ENCODE measurements at regions not wholly inside any gene's neighbourhood (a gene's known extent, or its start where the extent isn't known, plus 50 kb on each side); places are given as distances from the start of the nearest gene placed in this dataset.
"Not testable (repeated sequence)": the region's sequence is repeated elsewhere in the genome, so short reads cannot be mapped to it uniquely, and the experiment has no call there.

GRCh38 chr16:80915079-80915450 lies 91.6 kb downstream of the CMC2 start:
- DNase-seq: no peak

DNA sequence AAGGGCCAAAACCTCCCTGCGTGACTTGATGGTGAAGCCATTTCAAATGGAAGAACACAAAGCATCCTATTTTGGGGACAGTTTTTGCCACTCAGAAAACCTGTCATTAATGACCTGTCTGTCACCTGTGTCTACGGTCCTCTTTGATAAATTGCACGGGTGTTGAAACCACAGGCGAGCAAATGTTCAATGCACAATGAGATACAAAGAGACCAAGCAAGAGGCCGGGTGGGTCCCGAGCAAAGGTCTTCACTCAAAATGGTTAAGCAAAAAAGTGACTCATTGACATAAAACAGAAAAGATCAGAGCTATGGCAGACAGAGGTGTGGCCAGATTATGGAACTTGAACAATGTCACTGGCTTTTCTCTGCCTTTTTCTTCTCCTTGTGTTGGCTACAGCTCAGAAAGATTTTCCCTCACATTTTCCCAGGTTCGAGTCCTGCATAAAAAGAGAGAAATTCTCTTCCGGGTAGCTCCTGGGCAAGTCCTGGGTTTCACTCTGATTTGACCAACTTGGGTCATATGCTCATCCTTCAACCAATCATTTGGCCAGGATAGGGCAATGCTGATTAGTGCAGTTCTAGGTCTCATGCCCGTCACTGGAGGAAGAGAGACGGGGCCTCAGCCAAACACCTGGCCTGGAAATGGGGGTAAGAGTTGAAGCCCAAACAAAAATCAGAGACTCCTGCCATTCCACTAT lies 92.2 kb downstream of the CMC2 start:
- DNase-seq: no peak

- DNase-seq: no peak
These were observed 93.3 kb downstream of the CMC2 start for GRCh38 chr16:80913397-80913796.

- no peak for DNase-seq
These were observed 94.0 kb downstream of the CMC2 start for GRCh38 chr16:80912651-80913050.

DNA sequence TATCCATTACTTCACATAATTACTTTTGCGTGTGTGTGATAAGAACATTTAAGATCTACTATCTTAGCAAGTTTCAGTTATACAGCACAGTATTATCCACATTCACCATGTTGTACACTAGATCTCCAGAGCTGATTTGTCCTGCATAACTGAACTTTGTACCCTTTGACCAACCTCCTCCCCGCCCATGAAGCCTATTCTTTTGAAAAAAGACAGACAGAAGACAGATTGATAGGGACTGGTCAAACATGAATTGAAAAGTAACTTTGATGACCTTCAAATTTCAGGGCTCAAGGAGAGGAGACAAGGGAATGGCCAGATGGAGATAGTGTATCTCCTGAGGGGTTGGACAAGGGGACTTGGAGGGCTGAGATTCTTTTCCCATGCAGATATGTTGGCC lies 96.3 kb downstream of the CMC2 start:
- DNase-seq: no peak

DNA sequence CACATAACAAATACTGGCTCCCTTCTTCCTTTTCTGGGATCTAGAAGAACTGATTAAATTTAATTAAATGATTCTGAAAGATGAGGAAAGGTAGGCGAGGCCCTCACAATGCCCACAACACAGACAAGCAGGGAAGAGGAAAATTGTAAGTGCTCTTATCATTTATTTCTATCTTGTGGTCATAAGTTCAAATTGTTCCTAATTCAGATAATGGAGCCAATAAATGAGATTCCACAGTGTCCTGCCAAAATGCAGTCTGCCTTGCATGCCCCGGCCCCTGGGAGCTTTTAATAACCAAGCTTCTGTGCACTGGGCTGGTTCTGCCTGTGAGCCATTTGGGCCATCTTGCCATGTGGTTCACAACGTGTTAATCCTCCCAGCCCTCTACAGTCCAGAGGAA lies 97.0 kb downstream of the CMC2 start:
- no peak for DNase-seq

DNA sequence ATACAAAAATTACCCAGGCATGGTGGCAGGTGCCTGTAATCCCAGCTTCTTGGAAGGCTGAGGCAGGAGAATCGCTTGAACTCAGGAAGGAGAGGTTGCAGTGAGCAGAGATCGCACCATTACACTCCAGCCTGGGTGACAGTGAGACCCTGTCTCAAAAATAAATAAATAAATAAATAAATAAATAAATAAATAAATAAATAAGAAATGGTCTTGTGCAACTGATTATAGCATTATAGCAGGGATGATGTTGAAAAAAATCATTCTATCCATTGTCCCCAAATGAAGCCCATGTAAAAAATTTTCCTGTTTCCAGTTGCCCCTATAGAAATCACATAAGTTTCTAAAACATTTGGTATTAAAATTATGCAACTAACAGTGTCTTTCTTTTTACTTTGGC lies 100.5 kb downstream of the CMC2 start:
- not testable (repeated sequence) for DNase-seq

DNA sequence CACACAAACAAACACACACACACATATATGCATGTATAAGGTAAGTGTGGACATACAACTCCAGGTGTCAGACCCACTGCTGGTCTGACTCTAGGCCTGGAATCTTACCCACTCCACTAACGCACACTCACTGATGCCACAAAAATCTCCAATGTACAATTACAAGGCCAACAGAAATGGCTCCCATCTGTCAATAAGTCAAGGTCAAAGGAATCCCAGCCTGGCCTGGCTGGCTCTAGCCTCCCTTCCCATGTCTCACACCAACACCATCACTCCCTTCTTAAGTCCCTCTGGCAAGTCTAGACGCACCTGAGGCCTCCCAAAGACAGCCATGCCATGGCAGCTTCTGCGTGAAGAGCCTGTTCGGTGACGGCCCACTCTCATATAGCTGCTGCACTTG lies 99.2 kb upstream of the CDYL2 start:
- DNase-seq: no peak

- DNase-seq: no peak
These were observed 98.1 kb upstream of the CDYL2 start for GRCh38 chr16:80902306-80903110.

DNA sequence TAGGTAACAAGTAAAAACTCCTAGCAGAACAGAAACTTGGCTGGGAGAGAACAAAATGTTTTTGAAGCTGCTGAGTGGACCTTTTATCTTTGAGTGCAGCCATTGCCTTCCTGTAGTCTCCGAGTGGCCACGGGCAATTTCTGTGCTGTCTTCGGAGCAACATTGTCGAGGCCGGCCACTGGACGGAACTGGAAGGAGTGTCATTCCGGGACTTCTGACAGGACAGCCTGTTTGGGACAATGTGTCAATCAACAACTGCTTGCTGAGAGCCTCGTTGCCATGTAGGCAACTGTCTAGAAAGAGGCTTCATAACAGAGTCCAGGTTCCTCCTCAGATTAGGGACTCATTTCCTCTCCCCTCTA lies 96.2 kb upstream of the CDYL2 start:
- no peak for DNase-seq

GRCh38 chr16:80899809-80900592 lies 95.6 kb upstream of the CDYL2 start:
- DNase-seq: peak; percentile 67

DNA sequence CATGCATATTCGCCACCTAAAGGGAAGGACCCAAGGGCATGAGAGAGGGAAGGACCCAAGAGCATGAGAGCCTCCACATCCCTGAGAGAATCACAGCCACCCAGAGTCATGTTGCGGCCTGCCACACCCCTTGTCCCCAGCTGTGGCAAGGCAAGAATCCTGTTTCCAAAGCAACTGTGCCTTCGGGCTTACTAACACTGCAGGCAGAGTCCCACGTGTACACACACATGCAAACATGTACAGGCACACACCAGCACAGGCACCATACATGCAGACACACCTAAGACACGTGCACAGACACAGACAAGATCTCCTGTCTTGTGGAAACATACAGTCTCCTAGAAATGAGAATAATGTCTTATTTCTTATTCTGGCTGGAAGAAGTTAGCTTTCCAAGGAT lies 92.4 kb upstream of the CDYL2 start:
- no peak for DNase-seq

DNA sequence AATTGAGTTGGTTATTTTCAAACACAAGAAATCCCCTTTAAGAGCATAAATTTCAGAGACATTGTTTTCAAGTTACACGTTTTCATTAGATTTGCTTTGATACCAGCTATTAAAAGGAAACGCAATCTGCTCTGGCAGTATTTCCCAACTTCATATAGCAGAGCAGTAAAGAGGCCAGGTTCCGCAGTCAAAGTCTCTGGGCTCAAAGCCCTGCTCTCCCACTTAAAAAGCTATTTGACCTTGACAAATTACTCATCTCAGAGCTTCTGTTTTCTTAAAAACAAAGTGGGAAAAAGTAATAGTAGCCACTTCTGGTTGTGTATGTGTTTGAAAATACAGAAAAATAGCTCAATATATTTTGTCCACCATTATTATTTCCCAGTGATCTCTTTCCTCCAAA lies 89.7 kb upstream of the CDYL2 start:
- no peak for DNase-seq

- no peak for DNase-seq
These were observed 89.3 kb upstream of the CDYL2 start for GRCh38 chr16:80893686-80894085.

- not testable (repeated sequence) for DNase-seq
These were observed 88.0 kb upstream of the CDYL2 start for GRCh38 chr16:80892395-80892794.

GRCh38 chr16:80889779-80890359 lies 85.5 kb upstream of the CDYL2 start:
- no peak for DNase-seq

GRCh38 chr16:80887062-80887461 lies 82.7 kb upstream of the CDYL2 start:
- no peak for DNase-seq

- no peak for DNase-seq
These were observed 79.4 kb upstream of the CDYL2 start for GRCh38 chr16:80883816-80884215.

DNA sequence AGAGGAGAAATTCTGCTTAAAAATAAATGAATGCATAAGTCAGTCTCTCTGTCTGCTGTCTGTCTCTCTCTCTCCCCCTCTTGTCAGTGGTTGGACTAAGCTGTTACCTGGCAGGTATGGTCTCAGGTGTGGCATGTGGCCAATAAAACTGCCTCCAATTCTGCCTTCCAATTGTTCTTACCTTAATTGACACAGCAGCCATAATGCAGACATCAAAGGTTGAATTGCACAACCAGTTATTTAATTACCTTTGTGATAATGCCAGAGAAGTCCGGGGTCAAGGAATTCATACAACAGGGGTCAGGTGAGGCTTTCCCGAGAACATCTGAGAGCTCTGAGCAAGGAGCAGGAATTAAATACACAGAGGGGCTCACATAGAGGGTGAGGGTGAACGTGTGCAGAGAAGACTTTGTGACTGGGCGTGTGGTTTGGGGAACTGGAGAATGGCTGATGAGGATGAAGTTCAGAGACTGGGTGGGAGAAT lies 78.8 kb upstream of the CDYL2 start:
- DNase-seq: no peak

- DNase-seq: no peak
These were observed 71.2 kb upstream of the CDYL2 start for GRCh38 chr16:80875616-80876015.

- no peak for DNase-seq
These were observed 70.5 kb upstream of the CDYL2 start for GRCh38 chr16:80874925-80875324.

- no peak for DNase-seq
These were observed 57.8 kb upstream of the CDYL2 start for GRCh38 chr16:80862160-80862705.
